HEK293T (cell line): ENCODE measurements at regions not wholly inside any gene's neighbourhood (a gene's known extent, or its start where the extent isn't known, plus 50 kb on each side); places are given as distances from the start of the nearest gene placed in this dataset.

Experiments
- CTCF ChIA-PET: fragments of 350-600 bp; formaldehyde crosslinking; extraction: SDS; loops from one replicate; lab custom pipeline; 2021; ENCODE audit warnings: antibody characterized with exemption, inconsistent platforms; lab: Yijun Ruan, JAX
- POLR2A ChIA-PET: fragments of 350-600 bp; formaldehyde crosslinking; extraction: SDS; loops from one replicate; lab custom pipeline; 2020; ENCODE audit warnings: antibody characterized with exemption, inconsistent platforms; lab: Yijun Ruan, JAX
- DNase-seq: peaks from one replicate; pipeline ENCODE4 v3.0.0; 2012; ENCODE audit warnings: mixed read lengths; ENCODE audit errors: extremely low spot score
- ARNT ChIP-seq: fragments of 450-650 bp; IDR thresholded peaks from 2 replicates; pipeline ENCODE4 v1.6.1; 2017; ENCODE audit warnings: mild to moderate bottlenecking
- BHLHE40 ChIP-seq: fragments of 450-650 bp; IDR thresholded peaks from 2 replicates; pipeline ENCODE4 v1.6.1; 2016; ENCODE audit warnings: mild to moderate bottlenecking, moderate library complexity, borderline replicate concordance
- CTBP1 ChIP-seq: fragments of 450-650 bp; IDR thresholded peaks from 2 replicates; pipeline ENCODE4 v1.6.1; 2016; ENCODE audit warnings: borderline replicate concordance
- ELF4 ChIP-seq: fragments of 450-650 bp; IDR thresholded peaks from 2 replicates; pipeline ENCODE4 v1.6.1; 2017; ENCODE audit warnings: antibody characterized with exemption
- FOXA1 ChIP-seq: fragments of 450-650 bp; IDR thresholded peaks from 2 replicates; pipeline ENCODE4 v1.6.1; 2016; ENCODE audit warnings: mild to moderate bottlenecking
- FOXK2 ChIP-seq: fragments of 450-650 bp; IDR thresholded peaks from 2 replicates; pipeline ENCODE4 v1.6.1; 2016; ENCODE audit warnings: mild to moderate bottlenecking
- FOXM1 ChIP-seq: fragments of 450-650 bp; IDR thresholded peaks from 2 replicates; pipeline ENCODE4 v1.6.1; 2017; ENCODE audit warnings: mild to moderate bottlenecking, borderline replicate concordance
- HDGF ChIP-seq: fragments of 450-650 bp; IDR thresholded peaks from 2 replicates; pipeline ENCODE4 v1.6.1; 2017; ENCODE audit warnings: antibody characterized with exemption, borderline replicate concordance
- L3MBTL2 ChIP-seq: fragments of 450-650 bp; conservative IDR thresholded peaks from 2 replicates; pipeline ENCODE4 v1.6.1; 2016; ENCODE audit warnings: mild to moderate bottlenecking
- LEF1 ChIP-seq: fragments of 450-650 bp; IDR thresholded peaks from 2 replicates; pipeline ENCODE4 v1.6.1; 2017; ENCODE audit warnings: mild to moderate bottlenecking, borderline replicate concordance
- NFRKB ChIP-seq: fragments of 450-650 bp; IDR thresholded peaks from 2 replicates; pipeline ENCODE4 v1.6.1; 2016; ENCODE audit warnings: mild to moderate bottlenecking, moderate library complexity
- PKNOX1 ChIP-seq: fragments of 450-650 bp; IDR thresholded peaks from 2 replicates; pipeline ENCODE4 v1.6.1; 2016
- SP1 ChIP-seq: fragments of 450-650 bp; IDR thresholded peaks from 2 replicates; pipeline ENCODE4 v1.6.1; 2017
- SUZ12 ChIP-seq: fragments of 450-650 bp; IDR thresholded peaks from 2 replicates; pipeline ENCODE4 v1.6.1; 2016; ENCODE audit warnings: mild to moderate bottlenecking
- TARDBP ChIP-seq: fragments of 450-650 bp; IDR thresholded peaks from 2 replicates; pipeline ENCODE4 v1.6.1; 2016
- ZNF384 ChIP-seq: fragments of 450-650 bp; IDR thresholded peaks from 2 replicates; pipeline ENCODE4 v1.6.1; 2016

DNA sequence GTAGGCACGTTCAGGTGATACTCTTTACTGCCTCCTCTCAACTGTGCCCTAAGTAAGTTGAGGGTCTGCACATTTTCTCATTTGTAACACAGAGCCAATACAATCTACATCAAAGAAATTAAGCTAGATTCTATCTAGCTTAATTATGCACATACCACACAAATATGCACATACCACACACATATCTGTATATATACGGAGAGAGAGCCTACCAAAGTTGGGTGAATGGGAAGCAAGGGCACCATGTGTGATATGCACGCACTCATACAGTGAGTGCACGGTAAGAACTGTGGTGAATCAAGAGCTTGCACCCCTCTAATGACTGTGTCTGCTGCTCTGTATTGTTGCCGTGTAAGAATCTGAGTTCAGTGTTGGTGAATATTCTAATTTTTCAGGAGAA lies 314.9 kb downstream of the ZNF326 start:
- POLR2A ChIA-PET = no interaction called here

GRCh38 chr1:90308421-90308820 lies 313.5 kb downstream of the ZNF326 start:
- ChIA-PET POLR2A (no interaction called here), CTCF (no interaction called here)
- DNase-seq = no peak
- no peak for TF ChIP-seq NFRKB
- no peak for TF ChIP-seq HDGF
- TF ChIP-seq ZNF384 = no peak
- TF ChIP-seq PKNOX1 = no peak
- no peak for TF ChIP-seq SP1
- TF ChIP-seq TARDBP = no peak

More for the DNA sequence above, 314.9 kb downstream of the ZNF326 start:
- no peak for DNase-seq
- TF ChIP-seq TARDBP (no peak), ZNF384 (no peak), NFRKB (no peak), FOXM1 (no peak), LEF1 (no peak), FOXK2 (no peak), PKNOX1 (no peak), SUZ12 (no peak), FOXA1 (no peak), SP1 (no peak), ARNT (no peak), BHLHE40 (no peak), HDGF (no peak), L3MBTL2 (no peak), CTBP1 (no peak), ELF4 (no peak)
- CTCF ChIA-PET = no interaction called here

DNA sequence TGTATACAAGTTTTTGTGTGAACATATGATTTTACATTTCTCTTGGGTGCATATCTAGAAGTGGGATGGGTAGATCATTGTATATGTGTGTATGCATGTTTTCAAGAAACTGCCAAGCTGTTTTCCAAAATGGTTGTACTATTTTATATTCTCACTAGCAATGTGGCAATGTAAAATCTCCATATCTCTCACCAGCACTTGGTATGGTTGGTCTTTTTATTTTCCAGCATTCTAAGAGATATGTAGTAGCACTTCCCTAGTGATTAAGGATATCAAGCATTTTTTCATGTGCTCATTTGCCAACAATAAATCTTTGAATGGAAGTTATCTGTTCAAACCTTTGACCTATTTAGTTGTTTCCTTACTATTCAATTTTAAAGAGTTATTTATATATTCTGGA lies 310.7 kb downstream of the ZNF326 start:
- ChIA-PET POLR2A (no interaction called here), CTCF (no interaction called here)
- TF ChIP-seq SP1 (no peak), SUZ12 (no peak), HDGF (no peak), TARDBP (no peak)
- DNase-seq = no peak

GRCh38 chr1:90296327-90296726 lies 301.4 kb downstream of the ZNF326 start:
- ChIA-PET POLR2A (no interaction called here), CTCF (no interaction called here)
- DNase-seq = no peak
- no peak for TF ChIP-seq BHLHE40
- TF ChIP-seq FOXA1 = no peak
- TF ChIP-seq CTBP1 = no peak
- TF ChIP-seq PKNOX1 = no peak
- TF ChIP-seq SP1 = no peak
- TF ChIP-seq NFRKB = no peak
- TF ChIP-seq ARNT = no peak
- TF ChIP-seq ELF4 = no peak
- TF ChIP-seq FOXM1 = no peak

GRCh38 chr1:90295534-90295933 lies 300.6 kb downstream of the ZNF326 start:
- ChIA-PET POLR2A (no interaction called here), CTCF (no interaction called here)
- DNase-seq = no peak
- no peak for TF ChIP-seq PKNOX1
- no peak for TF ChIP-seq ARNT
- TF ChIP-seq L3MBTL2 = no peak
- no peak for TF ChIP-seq SP1
- no peak for TF ChIP-seq SUZ12
- no peak for TF ChIP-seq FOXM1
- TF ChIP-seq NFRKB = no peak
- TF ChIP-seq TARDBP = no peak
- TF ChIP-seq FOXA1 = no peak
- no peak for TF ChIP-seq HDGF
- TF ChIP-seq ZNF384 = no peak
- no peak for TF ChIP-seq BHLHE40
- no peak for TF ChIP-seq CTBP1
- no peak for TF ChIP-seq FOXK2
- TF ChIP-seq LEF1 = no peak
- TF ChIP-seq ELF4 = no peak

DNA sequence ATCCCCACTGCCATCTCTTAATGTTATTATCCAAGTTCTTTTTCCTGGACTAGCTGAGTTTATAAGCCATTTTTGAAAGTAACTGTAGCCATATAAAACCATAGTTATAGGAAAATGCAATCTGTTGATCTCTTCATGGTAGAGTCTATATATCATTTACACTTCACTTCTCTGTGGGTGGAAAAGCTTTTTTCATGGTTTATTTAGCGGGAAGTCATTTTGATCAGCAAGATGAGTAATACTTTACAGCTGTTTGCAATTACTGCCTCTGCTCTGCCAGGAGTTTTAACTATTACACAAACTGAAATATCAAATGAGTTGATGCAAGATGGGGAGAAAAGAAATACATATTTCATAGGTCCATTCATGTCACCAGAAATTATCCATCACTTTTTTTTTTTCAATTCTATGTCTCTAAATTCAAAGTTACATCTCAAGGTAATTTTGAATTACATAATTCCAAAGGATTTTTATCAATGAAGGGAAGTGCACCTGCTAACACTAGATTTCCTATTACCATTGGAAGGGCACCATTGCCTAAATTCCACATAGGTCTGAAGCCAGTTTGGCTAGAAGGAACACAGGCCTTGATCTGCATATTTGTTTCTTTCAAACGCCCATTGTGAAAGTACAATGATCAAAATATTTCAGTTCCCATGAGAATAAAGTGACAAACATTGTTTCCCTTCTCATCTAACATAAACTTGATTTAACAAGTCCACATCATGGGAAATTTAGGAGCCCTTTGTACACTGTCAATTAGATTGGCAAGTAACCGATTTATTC lies 296.7 kb downstream of the ZNF326 start:
- no peak for TF ChIP-seq FOXM1
- no peak for TF ChIP-seq BHLHE40
- TF ChIP-seq SUZ12 = no peak
- no peak for TF ChIP-seq NFRKB
- TF ChIP-seq ZNF384 = no peak
- TF ChIP-seq LEF1 = no peak
- TF ChIP-seq HDGF = no peak
- TF ChIP-seq TARDBP = no peak
- TF ChIP-seq CTBP1 = no peak
- TF ChIP-seq FOXA1 = no peak
- TF ChIP-seq ARNT = no peak
- no peak for TF ChIP-seq ELF4
- no peak for TF ChIP-seq FOXK2
- no peak for TF ChIP-seq SP1
- ChIA-PET CTCF (no interaction called here), POLR2A (no interaction called here)
- DNase-seq = no peak
